ENCODE measurements at regions not wholly inside any gene's neighbourhood (a gene's known extent, or its start where the extent isn't known, plus 50 kb on each side); places are given as distances from the start of the nearest gene placed in this dataset.
"Not testable (repeated sequence)": the region's sequence is repeated elsewhere in the genome, so short reads cannot be mapped to it uniquely, and the experiment has no call there.

DNA sequence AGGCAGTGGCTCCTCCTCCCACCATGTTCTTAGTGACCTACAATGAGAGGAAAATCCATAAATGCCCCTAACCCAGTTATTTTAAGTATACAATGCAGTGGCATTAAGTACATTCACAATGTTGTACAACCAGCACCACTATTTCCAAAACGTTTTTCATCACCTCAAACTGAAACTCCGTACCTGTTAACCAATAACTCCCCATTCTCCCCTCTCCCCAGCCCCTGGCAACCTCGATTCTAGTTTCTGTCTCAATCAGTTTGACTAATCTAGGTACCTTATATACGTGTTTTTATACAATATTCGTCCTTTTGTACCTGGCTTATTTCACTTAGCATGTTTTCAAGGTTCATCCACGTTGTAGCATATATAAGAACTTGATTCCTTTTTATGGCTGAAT lies 198.8 kb downstream of the BCL2L11 start:
- TF ChIP-seq, protein P1, sequence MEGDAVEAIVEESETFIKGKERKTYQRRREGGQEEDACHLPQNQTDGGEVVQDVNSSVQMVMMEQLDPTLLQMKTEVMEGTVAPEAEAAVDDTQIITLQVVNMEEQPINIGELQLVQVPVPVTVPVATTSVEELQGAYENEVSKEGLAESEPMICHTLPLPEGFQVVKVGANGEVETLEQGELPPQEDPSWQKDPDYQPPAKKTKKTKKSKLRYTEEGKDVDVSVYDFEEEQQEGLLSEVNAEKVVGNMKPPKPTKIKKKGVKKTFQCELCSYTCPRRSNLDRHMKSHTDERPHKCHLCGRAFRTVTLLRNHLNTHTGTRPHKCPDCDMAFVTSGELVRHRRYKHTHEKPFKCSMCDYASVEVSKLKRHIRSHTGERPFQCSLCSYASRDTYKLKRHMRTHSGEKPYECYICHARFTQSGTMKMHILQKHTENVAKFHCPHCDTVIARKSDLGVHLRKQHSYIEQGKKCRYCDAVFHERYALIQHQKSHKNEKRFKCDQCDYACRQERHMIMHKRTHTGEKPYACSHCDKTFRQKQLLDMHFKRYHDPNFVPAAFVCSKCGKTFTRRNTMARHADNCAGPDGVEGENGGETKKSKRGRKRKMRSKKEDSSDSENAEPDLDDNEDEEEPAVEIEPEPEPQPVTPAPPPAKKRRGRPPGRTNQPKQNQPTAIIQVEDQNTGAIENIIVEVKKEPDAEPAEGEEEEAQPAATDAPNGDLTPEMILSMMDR (conservative IDR thresholded peaks at IDR 0.05), result not testable (repeated sequence)
- TF ChIP-seq ZFX (IDR thresholded peaks at IDR 0.05), result not testable (repeated sequence)
